ENCODE measurements at regions not wholly inside any gene's neighbourhood (a gene's known extent, or its start where the extent isn't known, plus 50 kb on each side); places are given as distances from the start of the nearest gene placed in this dataset.
"Not testable (repeated sequence)": the region's sequence is repeated elsewhere in the genome, so short reads cannot be mapped to it uniquely, and the experiment has no call there.

- TF ChIP-seq CTCF (IDR thresholded peaks at IDR 0.05; ENCODE audit: insufficient read depth, low read depth, low read length, missing control alignments) = no peak
- H3K4me3 ChIP-seq (ENCODE audit: low read length) = no peak overlapping the region
- no peak for DNase-seq (ENCODE audit: low read depth)
Measured at GRCh38 chr9:10858817-10859216, 246.0 kb upstream of the PTPRD start.

DNA sequence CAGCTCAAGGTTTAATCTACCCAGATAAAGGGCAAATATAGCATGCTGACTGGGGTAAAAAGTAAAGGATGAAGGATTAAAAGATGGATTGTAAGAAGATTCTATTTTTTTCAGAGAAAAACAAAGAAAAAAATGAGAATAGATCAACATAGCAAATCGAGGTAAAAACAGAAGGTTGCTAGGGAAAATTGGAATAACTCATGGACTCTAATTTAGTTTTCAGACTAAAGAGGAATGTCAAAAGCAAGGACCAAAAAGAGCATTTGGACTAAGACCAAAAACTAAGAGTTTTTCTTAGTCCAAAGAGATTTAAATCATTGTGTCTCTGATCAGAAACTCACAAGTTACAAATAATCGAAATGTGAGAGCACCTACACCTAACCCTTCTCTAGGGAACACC, 250.7 kb upstream of the PTPRD start:
- no peak overlapping the region for H3K4me3 ChIP-seq (ENCODE audit: low read length)
- DNase-seq (ENCODE audit: low read depth) = no peak
- TF ChIP-seq CTCF (IDR thresholded peaks at IDR 0.05; ENCODE audit: insufficient read depth, low read depth, low read length, missing control alignments) = no peak

GRCh38 chr9:10867194-10867593, 254.4 kb upstream of the PTPRD start:
- TF ChIP-seq CTCF (IDR thresholded peaks at IDR 0.05; ENCODE audit: insufficient read depth, low read depth, low read length, missing control alignments) = no peak
- DNase-seq (ENCODE audit: low read depth) = no peak
- H3K4me3 ChIP-seq (ENCODE audit: low read length) = no peak overlapping the region

- H3K4me3 ChIP-seq (ENCODE audit: low read length) = no peak overlapping the region
- no peak for TF ChIP-seq CTCF (IDR thresholded peaks at IDR 0.05; ENCODE audit: insufficient read depth, low read depth, low read length, missing control alignments)
- DNase-seq (ENCODE audit: low read depth) = no peak
Measured at GRCh38 chr9:10869687-10870086, 256.9 kb upstream of the PTPRD start.

GRCh38 chr9:10873999-10874398, 261.2 kb upstream of the PTPRD start:
- H3K4me3 ChIP-seq (ENCODE audit: low read length) = no peak overlapping the region
- no peak for DNase-seq (ENCODE audit: low read depth)
- TF ChIP-seq CTCF (IDR thresholded peaks at IDR 0.05; ENCODE audit: insufficient read depth, low read depth, low read length, missing control alignments) = no peak

GRCh38 chr9:10875752-10876151, 262.9 kb upstream of the PTPRD start:
- no peak for TF ChIP-seq CTCF (IDR thresholded peaks at IDR 0.05; ENCODE audit: insufficient read depth, low read depth, low read length, missing control alignments)
- H3K4me3 ChIP-seq (ENCODE audit: low read length) = no peak overlapping the region
- DNase-seq (ENCODE audit: low read depth) = peak; percentile 8

- peak; percentile 45 for DNase-seq (ENCODE audit: low read depth)
- no peak for TF ChIP-seq CTCF (IDR thresholded peaks at IDR 0.05; ENCODE audit: insufficient read depth, low read depth, low read length, missing control alignments)
- no peak overlapping the region for H3K4me3 ChIP-seq (ENCODE audit: low read length)
Measured at GRCh38 chr9:10876333-10876732, 263.5 kb upstream of the PTPRD start.

- not testable (repeated sequence) for H3K4me3 ChIP-seq (ENCODE audit: low read length); DNase-seq (ENCODE audit: low read depth)
Measured at GRCh38 chr9:10890266-10890665, 277.5 kb upstream of the PTPRD start.
